GM12878 (cell line): ENCODE measurements at regions not wholly inside any gene's neighbourhood (a gene's known extent, or its start where the extent isn't known, plus 50 kb on each side); places are given as distances from the start of the nearest gene placed in this dataset.

Source experiments
- ATAC-seq: fragments of 200-7000 bp; cut with Tn5 transposase; 3 replicates; pipeline ENCODE4 v1.9.1; 2020; ENCODE audit warnings: mild to moderate bottlenecking, moderate library complexity
- BruUV-seq: library from RNA; stranded (reverse); fragments of 400-500 nt; replicated peaks from 2 replicates; lab custom pipeline; 2021; lab: Mats Ljungman, UMichigan
- CTCF ChIA-PET: fragments of 300-600 bp; sonication (Branson Sonifier 250); formaldehyde crosslinking; extraction: SDS; loops from one replicate; lab custom pipeline; 2021; ENCODE audit warnings: inconsistent platforms; lab: Yijun Ruan, JAX
- POLR2A ChIA-PET: fragments of 350-600 bp; formaldehyde crosslinking; extraction: SDS; loops from one replicate; lab custom pipeline; 2021; ENCODE audit warnings: inconsistent platforms; lab: Charles Lee
- RAD21 ChIA-PET: fragments of 300-600 bp; sonication (Branson Sonifier 250); formaldehyde crosslinking; loops from one replicate; lab custom pipeline; 2023; ENCODE audit warnings: antibody characterized with exemption; ENCODE audit not compliant: unreplicated experiment; lab: Charles Lee
- SMC1A ChIA-PET: fragments of 300-600 bp; sonication (Branson Sonifier 250); formaldehyde crosslinking; loops from one replicate; lab custom pipeline; 2023; ENCODE audit not compliant: unreplicated experiment, uncharacterized antibody; lab: Charles Lee
- DNase-seq: peaks from one replicate; pipeline ENCODE4 v3.0.0-alpha.2; 2011; ENCODE audit warnings: low read depth, low spot score
- FAIRE-seq: peaks from 3 replicates; lab custom pipeline; 2011; peaks lifted over from hg19 to GRCh38; lab: Jason Lieb, UNC
- H2AFZ ChIP-seq: 2 replicates; pipeline ENCODE4 v1.6.0; 2011; ENCODE audit warnings: low read depth, low read length, control low read depth; ENCODE audit not compliant: control insufficient read depth
- H3K27ac ChIP-seq: 2 replicates; pipeline ENCODE4 v1.5.1; 2011; ENCODE audit warnings: control low read depth; ENCODE audit not compliant: control insufficient read depth, insufficient read depth
- H3K27me3 ChIP-seq, 2 experiments: replicated peaks in 1 of 2; 2 replicates each; pipeline versions ENCODE4 v1.6.0 to v1.6.1; 2011; ENCODE audit warnings: low read length in 1 of 2; ENCODE audit not compliant: control insufficient read depth in 2 of 2, insufficient read depth in 2 of 2
- H3K36me3 ChIP-seq, 2 experiments: 2 replicates each; pipeline ENCODE4 v1.5.1; 2011; ENCODE audit warnings: low read length in 1 of 2; ENCODE audit not compliant: control insufficient read depth in 2 of 2, insufficient read depth in 2 of 2
- H3K4me1 ChIP-seq: 2 replicates; pipeline ENCODE4 v1.6.1; 2011; ENCODE audit warnings: mild to moderate bottlenecking, low read length, moderate library complexity, mixed read lengths; ENCODE audit not compliant: control insufficient read depth, insufficient read depth
- H3K4me2 ChIP-seq: 2 replicates; pipeline ENCODE4 v1.6.0; 2011; ENCODE audit warnings: control low read depth; ENCODE audit not compliant: control insufficient read depth, insufficient read depth
- H3K4me3 ChIP-seq: fragments of 200-600 bp; sonication (generic); 2 replicates; pipeline ENCODE4 v1.5.1; 2016
- H3K79me2 ChIP-seq: 2 replicates; pipeline ENCODE4 v1.6.0; 2011; ENCODE audit warnings: low read length; ENCODE audit not compliant: control insufficient read depth, insufficient read depth
- H3K9ac ChIP-seq: 2 replicates; pipeline ENCODE4 v1.8.0; 2011; ENCODE audit warnings: low read length, control low read depth, mixed read lengths; ENCODE audit not compliant: control insufficient read depth, insufficient read depth
- H3K9me3 ChIP-seq: replicated peaks from 3 replicates; pipeline ENCODE4 v1.5.1; 2011; ENCODE audit warnings: mild to moderate bottlenecking, low read length; ENCODE audit not compliant: control insufficient read depth, insufficient read depth
- H4K20me1 ChIP-seq: 2 replicates; pipeline ENCODE4 v1.6.0; 2011; ENCODE audit not compliant: control insufficient read depth, insufficient read depth
- CHD4 ChIP-seq: fragments of 200-600 bp; sonication (generic); IDR thresholded peaks from 2 replicates; pipeline ENCODE4 v1.6.1; 2016; ENCODE audit warnings: mild to moderate bottlenecking
- EGR1 ChIP-seq, 2 experiments: IDR thresholded peaks; 1 replicate in 1 of 2; 2 replicates in 1 of 2; pipeline ENCODE4 v1.6.1; 2011 to 2012; ENCODE audit warnings: low read depth in 2 of 2, low read length in 2 of 2, borderline replicate concordance in 1 of 2, mild to moderate bottlenecking in 1 of 2, moderate library complexity in 1 of 2
- NFIC ChIP-seq: IDR thresholded peaks from 2 replicates; pipeline ENCODE4 v1.6.1; 2012; ENCODE audit warnings: low read depth, mild to moderate bottlenecking, inconsistent platforms, low read length, moderate library complexity
- POU2F2 ChIP-seq: IDR thresholded peaks from 3 replicates; pipeline ENCODE4 v1.6.1; 2011; ENCODE audit warnings: low read depth, mild to moderate bottlenecking, low read length, borderline replicate concordance
- RB1 ChIP-seq: fragments of 450-650 bp; formaldehyde crosslinking; IDR thresholded peaks from 2 replicates; pipeline ENCODE4 v1.6.1; 2017; ENCODE audit warnings: mild to moderate bottlenecking, borderline replicate concordance
- SUPT20H ChIP-seq: IDR thresholded peaks from 2 replicates; pipeline ENCODE4 v1.6.1; 2011; ENCODE audit warnings: low read depth, mild to moderate bottlenecking, low read length, moderate library complexity, borderline replicate concordance; ENCODE audit not compliant: control insufficient read depth
- TAF1 ChIP-seq: IDR thresholded peaks from 2 replicates; pipeline ENCODE4 v1.6.1; 2011; ENCODE audit warnings: mild to moderate bottlenecking, low read depth, low read length, borderline replicate concordance
- TCF12 ChIP-seq: IDR thresholded peaks from 2 replicates; pipeline ENCODE4 v1.6.1; 2011; ENCODE audit warnings: low read depth, mild to moderate bottlenecking, low read length
- ZNF622 ChIP-seq: fragments of 450-650 bp; IDR thresholded peaks from 2 replicates; pipeline ENCODE4 v1.6.1; 2017; ENCODE audit warnings: mild to moderate bottlenecking, inconsistent platforms
- WGBS: methylation state at CpG from one replicate; pipeline ENCODE4 v1.1.6; 2016; ENCODE audit warnings: low lambda C conversion rate; ENCODE audit not compliant: insufficient replicate concordance, insufficient coverage; ENCODE audit errors: missing lambda C conversion rate; 5-methylcytosine and 5-hydroxymethylcytosine counted together
- in situ Hi-C: fragments of 300-500 bp; cut with MboI; formaldehyde crosslinking; loops from 9 replicates; pipeline ENCODE4 v1.14.3; 2018; ENCODE audit warnings: mixed read lengths
- intact Hi-C: fragments of 100-400 bp; cut with micrococcal nuclease; formaldehyde crosslinking; loops from one replicate; pipeline ENCODE4 v1.14.2; 2022; ENCODE audit not compliant: unreplicated experiment
- TF ChIP-seq, protein P1 (sequence below): fragments of 450-650 bp; IDR thresholded peaks from 2 replicates; pipeline ENCODE4 v1.6.1; 2017; ENCODE audit warnings: mild to moderate bottlenecking

GRCh38 chr11:116481126-116481675, 291.6 kb downstream of the BUD13 start:
- no peak for DNase-seq
- TF ChIP-seq ZNF622, result no peak
- TF ChIP-seq EGR1 (IDR thresholded peaks at IDR 0.05; ENCODE audit: borderline replicate concordance in 1 of 2, low read depth in 2 of 2, low read length in 2 of 2), result no peak
- TF ChIP-seq, protein P1, sequence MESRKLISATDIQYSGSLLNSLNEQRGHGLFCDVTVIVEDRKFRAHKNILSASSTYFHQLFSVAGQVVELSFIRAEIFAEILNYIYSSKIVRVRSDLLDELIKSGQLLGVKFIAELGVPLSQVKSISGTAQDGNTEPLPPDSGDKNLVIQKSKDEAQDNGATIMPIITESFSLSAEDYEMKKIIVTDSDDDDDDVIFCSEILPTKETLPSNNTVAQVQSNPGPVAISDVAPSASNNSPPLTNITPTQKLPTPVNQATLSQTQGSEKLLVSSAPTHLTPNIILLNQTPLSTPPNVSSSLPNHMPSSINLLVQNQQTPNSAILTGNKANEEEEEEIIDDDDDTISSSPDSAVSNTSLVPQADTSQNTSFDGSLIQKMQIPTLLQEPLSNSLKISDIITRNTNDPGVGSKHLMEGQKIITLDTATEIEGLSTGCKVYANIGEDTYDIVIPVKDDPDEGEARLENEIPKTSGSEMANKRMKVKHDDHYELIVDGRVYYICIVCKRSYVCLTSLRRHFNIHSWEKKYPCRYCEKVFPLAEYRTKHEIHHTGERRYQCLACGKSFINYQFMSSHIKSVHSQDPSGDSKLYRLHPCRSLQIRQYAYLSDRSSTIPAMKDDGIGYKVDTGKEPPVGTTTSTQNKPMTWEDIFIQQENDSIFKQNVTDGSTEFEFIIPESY, result no peak
- no peak for TF ChIP-seq SUPT20H
- TF ChIP-seq TAF1, result no peak
- TF ChIP-seq NFIC, result no peak
- no peak for TF ChIP-seq TCF12
- TF ChIP-seq RB1, result no peak
- no peak for TF ChIP-seq POU2F2
- no peak for TF ChIP-seq CHD4
- TF ChIP-seq, all 136 proteins: peak for 0
- WGBS, result 30% methylated on average over 3 of the region's 3 CpGs
- no peaks in the 10 kb centered on the region for H3K36me3 ChIP-seq
- no TSS peak for BruUV-seq
- H4K20me1 ChIP-seq, result no peaks in the 10 kb centered on the region
- intact Hi-C loops, result no loop called here
- no peak overlapping the region for H3K27ac ChIP-seq
- no peaks in the 10 kb centered on the region for H3K4me1 ChIP-seq
- H3K4me2 ChIP-seq, result no peak overlapping the region
- no peak overlapping the region for H2AFZ ChIP-seq
- no peaks in the 10 kb centered on the region for H3K79me2 ChIP-seq
- POLR2A ChIA-PET, result no interaction called here
- CTCF ChIA-PET, result no interaction called here
- in situ Hi-C loops, result no loop called here
- FAIRE-seq (no peak), ATAC-seq (no peak)
- H3K9ac ChIP-seq, result no peak overlapping the region
- H3K9me3 ChIP-seq, result no peaks in the 10 kb centered on the region
- SMC1A ChIA-PET, result no interaction called here
- RAD21 ChIA-PET, result no interaction called here
- no peak overlapping the region for H3K4me3 ChIP-seq
- peaks cover 1 to 2% of the 10 kb centered on the region in 2 experiments; a peak in 2 of 4 replicates for H3K27me3 ChIP-seq
